ENCODE measurements at regions not wholly inside any gene's neighbourhood (a gene's known extent, or its start where the extent isn't known, plus 50 kb on each side); places are given as distances from the start of the nearest gene placed in this dataset.
A peak's percentile ranks its signal among the peaks of the same experiment; 100 is the strongest.

- no peaks in the 10 kb centered on the region for H3K9me3 ChIP-seq (replicated peaks; ENCODE audit: control insufficient read depth, insufficient read depth, low read length)
- ChIA-PET CTCF (interaction anchor here (0.7 to 2.5 kb wide), 4 partner anchors 12 to 447 kb away, joined by 3 to 11 read pairs (median 4); no protein-coding TSS in a partner anchor), RAD21 (ENCODE audit: unreplicated experiment) (no interaction called here), POLR2A (no interaction called here), SMC1A (ENCODE audit: uncharacterized antibody, unreplicated experiment) (interaction anchor here (1.2 kb wide), 1 partner anchor 9 kb away, joined by 3 read pairs; no protein-coding TSS in a partner anchor)
- H3K4me2 ChIP-seq (ENCODE audit: control insufficient read depth, insufficient read depth): no peak overlapping the region
- BruUV-seq (replicated peaks): no TSS peak
- ATAC-seq (peak; percentile 62), FAIRE-seq (no peak), DNase-seq (ENCODE audit: low read depth, low spot score) (no peak)
- H4K20me1 ChIP-seq (ENCODE audit: control insufficient read depth, insufficient read depth): no peaks in the 10 kb centered on the region
- no peaks in the 10 kb centered on the region for H3K4me1 ChIP-seq (ENCODE audit: control insufficient read depth, insufficient read depth, low read length)
- H2AFZ ChIP-seq (ENCODE audit: control insufficient read depth, low read depth, low read length): no peak overlapping the region
- H3K27me3 ChIP-seq (replicated peaks in 1 of 2; ENCODE audit: control insufficient read depth in 2 of 2, insufficient read depth in 2 of 2, low read length in 1 of 2): no peaks in the 10 kb centered on the region
- no peak overlapping the region for H3K27ac ChIP-seq (ENCODE audit: control insufficient read depth, insufficient read depth)
- H3K9ac ChIP-seq (ENCODE audit: control insufficient read depth, insufficient read depth, low read length): no peak overlapping the region
- H3K36me3 ChIP-seq (ENCODE audit: control insufficient read depth in 2 of 2, insufficient read depth in 2 of 2, low read length in 1 of 2): no peaks in the 10 kb centered on the region
- in situ Hi-C loops (cut with MboI): no loop called here
- no peaks in the 10 kb centered on the region for H3K79me2 ChIP-seq (ENCODE audit: control insufficient read depth, insufficient read depth, low read length)
- no peak for TF ChIP-seq TAF1 (IDR thresholded peaks at IDR 0.05; ENCODE audit: borderline replicate concordance, low read depth, low read length)
- TF ChIP-seq EP300 (IDR thresholded peaks at IDR 0.05; ENCODE audit: borderline replicate concordance in 1 of 2, control insufficient read depth in 1 of 2, low read depth in 2 of 2, low read length in 2 of 2): no peak
- no peak for TF ChIP-seq CHD2 (IDR thresholded peaks at IDR 0.05; ENCODE audit: borderline replicate concordance, low read depth, low read length)
- no peak for TF ChIP-seq SMC3 (IDR thresholded peaks at IDR 0.05; ENCODE audit: borderline replicate concordance, low read length)
- TF ChIP-seq SUPT20H (IDR thresholded peaks at IDR 0.05; ENCODE audit: borderline replicate concordance, control insufficient read depth, low read depth, low read length): no peak
- no peak for TF ChIP-seq CUX1 (IDR thresholded peaks at IDR 0.05; ENCODE audit: insufficient replicate concordance, low read depth, low read length)
- no peak for TF ChIP-seq TARDBP (IDR thresholded peaks at IDR 0.05; ENCODE audit: borderline replicate concordance)
- TF ChIP-seq TCF12 (IDR thresholded peaks at IDR 0.05; ENCODE audit: low read depth, low read length): no peak
- TF ChIP-seq, protein P1, sequence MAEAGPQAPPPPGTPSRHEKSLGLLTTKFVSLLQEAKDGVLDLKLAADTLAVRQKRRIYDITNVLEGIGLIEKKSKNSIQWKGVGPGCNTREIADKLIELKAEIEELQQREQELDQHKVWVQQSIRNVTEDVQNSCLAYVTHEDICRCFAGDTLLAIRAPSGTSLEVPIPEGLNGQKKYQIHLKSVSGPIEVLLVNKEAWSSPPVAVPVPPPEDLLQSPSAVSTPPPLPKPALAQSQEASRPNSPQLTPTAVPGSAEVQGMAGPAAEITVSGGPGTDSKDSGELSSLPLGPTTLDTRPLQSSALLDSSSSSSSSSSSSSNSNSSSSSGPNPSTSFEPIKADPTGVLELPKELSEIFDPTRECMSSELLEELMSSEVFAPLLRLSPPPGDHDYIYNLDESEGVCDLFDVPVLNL (IDR thresholded peaks at IDR 0.05; ENCODE audit: low read depth, low read length): no peak
- TF ChIP-seq NRF1 (conservative IDR thresholded peaks at IDR 0.05; ENCODE audit: low read depth, low read length): no peak
- TF ChIP-seq RUNX3 (IDR thresholded peaks at IDR 0.05; ENCODE audit: low read length): no peak
- TF ChIP-seq, protein P2, sequence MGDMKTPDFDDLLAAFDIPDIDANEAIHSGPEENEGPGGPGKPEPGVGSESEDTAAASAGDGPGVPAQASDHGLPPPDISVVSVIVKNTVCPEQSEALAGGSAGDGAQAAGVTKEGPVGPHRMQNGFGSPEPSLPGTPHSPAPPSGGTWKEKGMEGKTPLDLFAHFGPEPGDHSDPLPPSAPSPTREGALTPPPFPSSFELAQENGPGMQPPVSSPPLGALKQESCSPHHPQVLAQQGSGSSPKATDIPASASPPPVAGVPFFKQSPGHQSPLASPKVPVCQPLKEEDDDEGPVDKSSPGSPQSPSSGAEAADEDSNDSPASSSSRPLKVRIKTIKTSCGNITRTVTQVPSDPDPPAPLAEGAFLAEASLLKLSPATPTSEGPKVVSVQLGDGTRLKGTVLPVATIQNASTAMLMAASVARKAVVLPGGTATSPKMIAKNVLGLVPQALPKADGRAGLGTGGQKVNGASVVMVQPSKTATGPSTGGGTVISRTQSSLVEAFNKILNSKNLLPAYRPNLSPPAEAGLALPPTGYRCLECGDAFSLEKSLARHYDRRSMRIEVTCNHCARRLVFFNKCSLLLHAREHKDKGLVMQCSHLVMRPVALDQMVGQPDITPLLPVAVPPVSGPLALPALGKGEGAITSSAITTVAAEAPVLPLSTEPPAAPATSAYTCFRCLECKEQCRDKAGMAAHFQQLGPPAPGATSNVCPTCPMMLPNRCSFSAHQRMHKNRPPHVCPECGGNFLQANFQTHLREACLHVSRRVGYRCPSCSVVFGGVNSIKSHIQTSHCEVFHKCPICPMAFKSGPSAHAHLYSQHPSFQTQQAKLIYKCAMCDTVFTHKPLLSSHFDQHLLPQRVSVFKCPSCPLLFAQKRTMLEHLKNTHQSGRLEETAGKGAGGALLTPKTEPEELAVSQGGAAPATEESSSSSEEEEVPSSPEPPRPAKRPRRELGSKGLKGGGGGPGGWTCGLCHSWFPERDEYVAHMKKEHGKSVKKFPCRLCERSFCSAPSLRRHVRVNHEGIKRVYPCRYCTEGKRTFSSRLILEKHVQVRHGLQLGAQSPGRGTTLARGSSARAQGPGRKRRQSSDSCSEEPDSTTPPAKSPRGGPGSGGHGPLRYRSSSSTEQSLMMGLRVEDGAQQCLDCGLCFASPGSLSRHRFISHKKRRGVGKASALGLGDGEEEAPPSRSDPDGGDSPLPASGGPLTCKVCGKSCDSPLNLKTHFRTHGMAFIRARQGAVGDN (IDR thresholded peaks at IDR 0.05): no peak
- TF ChIP-seq CHD4 (IDR thresholded peaks at IDR 0.05): no peak
- intact Hi-C loops (cut with micrococcal nuclease; ENCODE audit: unreplicated experiment): loop anchor here (5.0 kb wide), 2 partner anchors 288 to 507 kb away; no protein-coding TSS in a partner anchor
- H3K4me3 ChIP-seq: no peak overlapping the region
Observed at GRCh38 chr4:81914623-81915022, 442.9 kb upstream of the RASGEF1B start.

Data from GM12878 (cell line).